ENCODE measurements at regions not wholly inside any gene's neighbourhood (a gene's known extent, or its start where the extent isn't known, plus 50 kb on each side); places are given as distances from the start of the nearest gene placed in this dataset.
"Not testable (repeated sequence)": the region's sequence is repeated elsewhere in the genome, so short reads cannot be mapped to it uniquely, and the experiment has no call there.

GRCh38 chrX:53767544-53767943 is 81.0 kb upstream of the HUWE1 start:
- Mint-ChIP-seq H3K27me3 (ENCODE audit: low read depth) (no peaks in the 10 kb centered on the region), H3K4me3 (no peak overlapping the region), H3K27ac (no peak overlapping the region), H3K9me3 (peaks cover 5% of the 10 kb centered on the region), H3K4me1 (ENCODE audit: low read depth) (peaks cover 3% of the 10 kb centered on the region), H3K36me3 (ENCODE audit: low read depth) (no peaks in the 10 kb centered on the region)
- DNase-seq (ENCODE audit: low spot score): no peak

- not testable (repeated sequence) for H3K4me3 Mint-ChIP-seq; H3K27ac Mint-ChIP-seq; DNase-seq (ENCODE audit: low spot score); H3K4me1 Mint-ChIP-seq (ENCODE audit: low read depth); H3K9me3 Mint-ChIP-seq; H3K36me3 Mint-ChIP-seq (ENCODE audit: low read depth); H3K27me3 Mint-ChIP-seq (ENCODE audit: low read depth)
These were observed 70.7 kb upstream of the HUWE1 start for GRCh38 chrX:53757181-53757580.

- no peak for DNase-seq (ENCODE audit: low spot score)
- H3K36me3 Mint-ChIP-seq (ENCODE audit: low read depth): peaks cover 2% of the 10 kb centered on the region
- no peaks in the 10 kb centered on the region for H3K4me1 Mint-ChIP-seq (ENCODE audit: low read depth)
- H3K27ac Mint-ChIP-seq: no peak overlapping the region
- H3K4me3 Mint-ChIP-seq: no peak overlapping the region
- H3K27me3 Mint-ChIP-seq (ENCODE audit: low read depth): no peaks in the 10 kb centered on the region
- H3K9me3 Mint-ChIP-seq: peaks cover 5% of the 10 kb centered on the region
These were observed 60.2 kb upstream of the HUWE1 start for GRCh38 chrX:53746718-53747117.

GRCh38 chrX:53743244-53743643 is 56.7 kb upstream of the HUWE1 start:
- H3K27me3 Mint-ChIP-seq (ENCODE audit: low read depth): no peaks in the 10 kb centered on the region
- H3K4me3 Mint-ChIP-seq: no peak overlapping the region
- H3K36me3 Mint-ChIP-seq (ENCODE audit: low read depth): peaks cover 10% of the 10 kb centered on the region
- DNase-seq (ENCODE audit: low spot score): no peak
- H3K9me3 Mint-ChIP-seq: peaks cover 5% of the 10 kb centered on the region
- H3K4me1 Mint-ChIP-seq (ENCODE audit: low read depth): peaks cover 6% of the 10 kb centered on the region
- H3K27ac Mint-ChIP-seq: no peak overlapping the region

DNA sequence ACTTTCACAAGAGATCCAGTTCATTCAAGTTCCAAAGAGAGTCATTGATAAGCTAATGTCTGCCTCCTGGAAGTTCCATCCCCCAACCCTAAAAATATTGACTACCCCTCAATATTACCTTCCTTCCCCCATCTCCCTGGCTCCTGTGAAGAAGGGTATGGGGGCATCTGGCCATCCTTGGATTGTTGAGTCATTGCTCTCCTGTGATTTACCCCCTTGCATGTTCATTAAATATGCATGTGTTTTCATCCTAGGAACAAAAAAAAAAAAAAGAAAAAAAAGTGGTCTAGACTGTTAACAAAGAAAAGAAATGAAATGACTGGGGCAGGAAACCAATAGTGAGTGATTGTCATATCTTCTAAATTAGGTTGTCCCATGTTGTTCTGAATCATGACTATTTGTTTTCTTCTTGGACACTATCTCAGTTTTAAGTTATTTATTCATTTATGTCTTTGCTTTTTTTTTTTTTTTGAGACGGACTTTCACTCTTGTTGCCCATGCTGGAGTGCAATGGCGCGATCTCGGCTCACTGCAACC is 51.9 kb upstream of the HUWE1 start:
- H3K36me3 Mint-ChIP-seq (ENCODE audit: low read depth): peaks cover 26% of the 10 kb centered on the region
- peaks cover 4% of the 10 kb centered on the region for H3K9me3 Mint-ChIP-seq
- H3K4me1 Mint-ChIP-seq (ENCODE audit: low read depth): peaks cover 29% of the 10 kb centered on the region
- H3K27me3 Mint-ChIP-seq (ENCODE audit: low read depth): no peaks in the 10 kb centered on the region
- H3K4me3 Mint-ChIP-seq: no peak overlapping the region
- peak overlapping the region; percentile 28 for H3K27ac Mint-ChIP-seq
- DNase-seq (ENCODE audit: low spot score): no peak
